Neural cell (in vitro differentiated cells): ENCODE measurements at regions not wholly inside any gene's neighbourhood (a gene's known extent, or its start where the extent isn't known, plus 50 kb on each side); places are given as distances from the start of the nearest gene placed in this dataset.

Source experiments
- H2AFZ ChIP-seq: fragments of 200-600, 300-800 bp; sonication (generic), shearing (Covaris generic); 2 replicates; pipeline ENCODE4 v1.6.0; 2014; ENCODE audit warnings: low read depth, mild to moderate bottlenecking, antibody characterized with exemption, low read length, moderate library complexity
- H3F3A ChIP-seq: fragments of 200-600 bp; shearing (Covaris generic); 2 replicates; pipeline ENCODE4 v1.6.1; 2016; ENCODE audit warnings: mild to moderate bottlenecking, moderate library complexity, mixed read lengths, antibody characterized with exemption, low read length; ENCODE audit not compliant: insufficient read depth, poor library complexity, severe bottlenecking
- H3K27ac ChIP-seq: fragments of 200-600, 300-800 bp; sonication (generic), shearing (Covaris generic); 2 replicates; pipeline ENCODE4 v1.5.1; 2014; ENCODE audit warnings: mild to moderate bottlenecking, low read length, moderate library complexity
- H3K27me3 ChIP-seq: fragments of 300-800, 200-600 bp; sonication (generic), shearing (Covaris generic); 2 replicates; pipeline ENCODE4 v1.6.0; 2014; ENCODE audit warnings: mild to moderate bottlenecking, low read depth, low read length, moderate library complexity; ENCODE audit not compliant: insufficient read depth
- H3K36me3 ChIP-seq: fragments of 300-800, 200-600 bp; sonication (generic), shearing (Covaris generic); 2 replicates; pipeline ENCODE4 v1.5.1; 2014; ENCODE audit warnings: mild to moderate bottlenecking, antibody characterized with exemption, low read length, moderate library complexity; ENCODE audit not compliant: insufficient read depth
- H3K4me2 ChIP-seq: fragments of 300-800, 200-600 bp; sonication (generic), shearing (Covaris generic); 2 replicates; pipeline ENCODE4 v1.6.0; 2014; ENCODE audit warnings: mild to moderate bottlenecking, low read length
- H3K4me3 ChIP-seq: fragments of 300-800, 200-600 bp; sonication (generic), shearing (Covaris generic); 2 replicates; pipeline ENCODE4 v1.5.1; 2014; ENCODE audit warnings: mild to moderate bottlenecking, low read length, moderate library complexity
- H3K79me2 ChIP-seq: fragments of 200-600 bp; shearing (Covaris generic); replicated peaks from 2 replicates; pipeline ENCODE4 v1.6.0; 2014; ENCODE audit warnings: mild to moderate bottlenecking, low read length, moderate library complexity; ENCODE audit not compliant: insufficient read depth
- H3K9ac ChIP-seq: fragments of 300-800, 200-600 bp; sonication (generic), shearing (Covaris generic); 2 replicates; pipeline ENCODE4 v1.6.1; 2016; ENCODE audit warnings: mild to moderate bottlenecking, low read length, mixed read lengths
- H3K9me2 ChIP-seq: fragments of 200-600 bp; shearing (Covaris generic); 2 replicates; pipeline ENCODE4 v1.6.1; 2016; ENCODE audit warnings: mild to moderate bottlenecking, low read length, mixed read lengths; ENCODE audit not compliant: insufficient read depth
- H3K9me3 ChIP-seq: fragments of 200-600, 300-800 bp; sonication (generic), shearing (Covaris generic); 2 replicates; pipeline ENCODE4 v1.6.1; 2016; ENCODE audit warnings: mild to moderate bottlenecking, mixed run types, low read length, moderate library complexity, mixed read lengths
- H4K20me1 ChIP-seq: fragments of 200-600 bp; shearing (Covaris generic); 2 replicates; pipeline ENCODE4 v1.6.1; 2016; ENCODE audit warnings: mild to moderate bottlenecking, mixed run types; ENCODE audit not compliant: insufficient read depth
- EP300 ChIP-seq: fragments of 450-650 bp; conservative IDR thresholded peaks from 2 replicates; pipeline ENCODE4 v1.6.1; 2014; ENCODE audit warnings: antibody characterized with exemption, mild to moderate bottlenecking, moderate library complexity; ENCODE audit not compliant: poor library complexity, severe bottlenecking
- EZH2 ChIP-seq: fragments of 200-600, 300-800 bp; shearing (Covaris generic), sonication (generic); IDR thresholded peaks from 2 replicates; pipeline ENCODE4 v1.6.1; 2014; ENCODE audit warnings: antibody characterized with exemption, low read length, borderline replicate concordance, mild to moderate bottlenecking; ENCODE audit not compliant: insufficient read depth, poor library complexity, severe bottlenecking
- MXI1 ChIP-seq: fragments of 450-650 bp; conservative IDR thresholded peaks from 2 replicates; pipeline ENCODE4 v1.6.1; 2014; ENCODE audit warnings: antibody characterized with exemption, mild to moderate bottlenecking; ENCODE audit not compliant: poor library complexity, severe bottlenecking
- POLR2AphosphoS5 ChIP-seq: IDR thresholded peaks from 2 replicates; pipeline ENCODE4 v1.6.1; 2012
- RAD21 ChIP-seq: fragments of 450-650 bp; conservative IDR thresholded peaks from 2 replicates; pipeline ENCODE4 v1.6.1; 2014; ENCODE audit warnings: antibody characterized with exemption, mild to moderate bottlenecking, moderate library complexity
- SMC3 ChIP-seq: fragments of 450-650 bp; conservative IDR thresholded peaks from 2 replicates; pipeline ENCODE4 v1.6.1; 2014; ENCODE audit warnings: antibody characterized with exemption, mild to moderate bottlenecking, moderate library complexity; ENCODE audit not compliant: poor library complexity
- TAF1 ChIP-seq: IDR thresholded peaks from 2 replicates; pipeline ENCODE4 v1.6.1; 2012; ENCODE audit warnings: low read depth
- TF ChIP-seq, protein P1 (sequence below): IDR thresholded peaks from 2 replicates; pipeline ENCODE4 v1.6.1; 2012; ENCODE audit warnings: borderline replicate concordance
- TF ChIP-seq, protein P2 (sequence below): fragments of 450-650 bp; IDR thresholded peaks from 2 replicates; pipeline ENCODE4 v1.5.1; 2014; ENCODE audit warnings: antibody characterized with exemption, mild to moderate bottlenecking, moderate library complexity; ENCODE audit not compliant: poor library complexity, severe bottlenecking

GRCh38 chr2:22513563-22513962 lies 871.4 kb upstream of the KLHL29 start:
- Histone ChIP-seq H3F3A (no peaks in the 10 kb centered on the region), H3K9me2 (no peaks in the 10 kb centered on the region), H3K27ac (peak overlapping the region; percentile 72), H3K27me3 (no peaks in the 10 kb centered on the region), H3K4me3 (no peak overlapping the region), H4K20me1 (no peaks in the 10 kb centered on the region), H2AFZ (no peak overlapping the region), H3K9me3 (no peaks in the 10 kb centered on the region), H3K4me2 (no peak overlapping the region), H3K36me3 (no peaks in the 10 kb centered on the region), H3K9ac (peak overlapping the region; percentile 13), H3K79me2 (no peaks in the 10 kb centered on the region)
- TF ChIP-seq MXI1 (no peak), POLR2AphosphoS5 (peak; percentile 62), EP300 (peak; percentile 93), TAF1 (no peak)

- no peaks in the 10 kb centered on the region for H3K9me2 ChIP-seq
- H3K9ac ChIP-seq: no peak overlapping the region
- no peak overlapping the region for H3K4me2 ChIP-seq
- H3K79me2 ChIP-seq: no peaks in the 10 kb centered on the region
- H3F3A ChIP-seq: no peaks in the 10 kb centered on the region
- TF ChIP-seq EP300 (no peak), SMC3 (no peak), MXI1 (no peak), POLR2AphosphoS5 (no peak), TAF1 (no peak), RAD21 (no peak), EZH2 (no peak)
- TF ChIP-seq, protein P1, sequence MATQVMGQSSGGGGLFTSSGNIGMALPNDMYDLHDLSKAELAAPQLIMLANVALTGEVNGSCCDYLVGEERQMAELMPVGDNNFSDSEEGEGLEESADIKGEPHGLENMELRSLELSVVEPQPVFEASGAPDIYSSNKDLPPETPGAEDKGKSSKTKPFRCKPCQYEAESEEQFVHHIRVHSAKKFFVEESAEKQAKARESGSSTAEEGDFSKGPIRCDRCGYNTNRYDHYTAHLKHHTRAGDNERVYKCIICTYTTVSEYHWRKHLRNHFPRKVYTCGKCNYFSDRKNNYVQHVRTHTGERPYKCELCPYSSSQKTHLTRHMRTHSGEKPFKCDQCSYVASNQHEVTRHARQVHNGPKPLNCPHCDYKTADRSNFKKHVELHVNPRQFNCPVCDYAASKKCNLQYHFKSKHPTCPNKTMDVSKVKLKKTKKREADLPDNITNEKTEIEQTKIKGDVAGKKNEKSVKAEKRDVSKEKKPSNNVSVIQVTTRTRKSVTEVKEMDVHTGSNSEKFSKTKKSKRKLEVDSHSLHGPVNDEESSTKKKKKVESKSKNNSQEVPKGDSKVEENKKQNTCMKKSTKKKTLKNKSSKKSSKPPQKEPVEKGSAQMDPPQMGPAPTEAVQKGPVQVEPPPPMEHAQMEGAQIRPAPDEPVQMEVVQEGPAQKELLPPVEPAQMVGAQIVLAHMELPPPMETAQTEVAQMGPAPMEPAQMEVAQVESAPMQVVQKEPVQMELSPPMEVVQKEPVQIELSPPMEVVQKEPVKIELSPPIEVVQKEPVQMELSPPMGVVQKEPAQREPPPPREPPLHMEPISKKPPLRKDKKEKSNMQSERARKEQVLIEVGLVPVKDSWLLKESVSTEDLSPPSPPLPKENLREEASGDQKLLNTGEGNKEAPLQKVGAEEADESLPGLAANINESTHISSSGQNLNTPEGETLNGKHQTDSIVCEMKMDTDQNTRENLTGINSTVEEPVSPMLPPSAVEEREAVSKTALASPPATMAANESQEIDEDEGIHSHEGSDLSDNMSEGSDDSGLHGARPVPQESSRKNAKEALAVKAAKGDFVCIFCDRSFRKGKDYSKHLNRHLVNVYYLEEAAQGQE: no peak
- TF ChIP-seq, protein P2, sequence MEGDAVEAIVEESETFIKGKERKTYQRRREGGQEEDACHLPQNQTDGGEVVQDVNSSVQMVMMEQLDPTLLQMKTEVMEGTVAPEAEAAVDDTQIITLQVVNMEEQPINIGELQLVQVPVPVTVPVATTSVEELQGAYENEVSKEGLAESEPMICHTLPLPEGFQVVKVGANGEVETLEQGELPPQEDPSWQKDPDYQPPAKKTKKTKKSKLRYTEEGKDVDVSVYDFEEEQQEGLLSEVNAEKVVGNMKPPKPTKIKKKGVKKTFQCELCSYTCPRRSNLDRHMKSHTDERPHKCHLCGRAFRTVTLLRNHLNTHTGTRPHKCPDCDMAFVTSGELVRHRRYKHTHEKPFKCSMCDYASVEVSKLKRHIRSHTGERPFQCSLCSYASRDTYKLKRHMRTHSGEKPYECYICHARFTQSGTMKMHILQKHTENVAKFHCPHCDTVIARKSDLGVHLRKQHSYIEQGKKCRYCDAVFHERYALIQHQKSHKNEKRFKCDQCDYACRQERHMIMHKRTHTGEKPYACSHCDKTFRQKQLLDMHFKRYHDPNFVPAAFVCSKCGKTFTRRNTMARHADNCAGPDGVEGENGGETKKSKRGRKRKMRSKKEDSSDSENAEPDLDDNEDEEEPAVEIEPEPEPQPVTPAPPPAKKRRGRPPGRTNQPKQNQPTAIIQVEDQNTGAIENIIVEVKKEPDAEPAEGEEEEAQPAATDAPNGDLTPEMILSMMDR: no peak
- no peak overlapping the region for H3K4me3 ChIP-seq
- no peak overlapping the region for H2AFZ ChIP-seq
- no peaks in the 10 kb centered on the region for H3K36me3 ChIP-seq
- H3K27me3 ChIP-seq: no peaks in the 10 kb centered on the region
- no peaks in the 10 kb centered on the region for H4K20me1 ChIP-seq
- no peaks in the 10 kb centered on the region for H3K9me3 ChIP-seq
- H3K27ac ChIP-seq: no peak overlapping the region
Observed at GRCh38 chr2:22517141-22517540, 867.8 kb upstream of the KLHL29 start.

GRCh38 chr2:22518641-22519040 lies 866.3 kb upstream of the KLHL29 start:
- Histone ChIP-seq H3F3A (no peaks in the 10 kb centered on the region), H3K9me3 (no peaks in the 10 kb centered on the region), H3K27me3 (no peaks in the 10 kb centered on the region), H3K27ac (no peak overlapping the region), H2AFZ (no peak overlapping the region), H3K4me2 (no peak overlapping the region), H3K9ac (no peak overlapping the region), H3K79me2 (no peaks in the 10 kb centered on the region), H4K20me1 (no peaks in the 10 kb centered on the region), H3K9me2 (no peaks in the 10 kb centered on the region), H3K4me3 (no peak overlapping the region), H3K36me3 (no peaks in the 10 kb centered on the region)
- no peak for TF ChIP-seq POLR2AphosphoS5
- no peak for TF ChIP-seq EP300
- no peak for TF ChIP-seq EZH2
- TF ChIP-seq MXI1: no peak
- TF ChIP-seq, protein P1: no peak
- no peak for TF ChIP-seq RAD21
- no peak for TF ChIP-seq TAF1
- TF ChIP-seq SMC3: no peak
- TF ChIP-seq, protein P2: no peak
